Astrocyte of the cerebellum (primary cell): ENCODE measurements at regions not wholly inside any gene's neighbourhood (a gene's known extent, or its start where the extent isn't known, plus 50 kb on each side); places are given as distances from the start of the nearest gene placed in this dataset.

Source experiments
- DNase-seq: peaks from one replicate; pipeline ENCODE4 v3.0.0-alpha.2; 2011; ENCODE audit warnings: low read depth
- H3K4me3 ChIP-seq: 2 replicates; pipeline ENCODE4 v1.5.1; 2011; ENCODE audit warnings: mild to moderate bottlenecking, low read depth, low read length, moderate library complexity
- in situ Hi-C: cut with HindIII; loops from 2 replicates; pipeline ENCODE4 v1.10.0; 2017; ENCODE audit warnings: low sequenced_read_pairs
- TF ChIP-seq, protein P1 (sequence below): IDR thresholded peaks from 2 replicates; pipeline ENCODE4 v1.5.1; 2012; ENCODE audit warnings: low read length, low read depth, moderate library complexity, mild to moderate bottlenecking; ENCODE audit errors: missing control alignments

GRCh38 chr5:56530626-56531138 lies 284.7 kb upstream of the MAP3K1 start:
- in situ Hi-C loops: no loop called here
- DNase-seq: no peak
- no peak overlapping the region for H3K4me3 ChIP-seq
- TF ChIP-seq, protein P1, sequence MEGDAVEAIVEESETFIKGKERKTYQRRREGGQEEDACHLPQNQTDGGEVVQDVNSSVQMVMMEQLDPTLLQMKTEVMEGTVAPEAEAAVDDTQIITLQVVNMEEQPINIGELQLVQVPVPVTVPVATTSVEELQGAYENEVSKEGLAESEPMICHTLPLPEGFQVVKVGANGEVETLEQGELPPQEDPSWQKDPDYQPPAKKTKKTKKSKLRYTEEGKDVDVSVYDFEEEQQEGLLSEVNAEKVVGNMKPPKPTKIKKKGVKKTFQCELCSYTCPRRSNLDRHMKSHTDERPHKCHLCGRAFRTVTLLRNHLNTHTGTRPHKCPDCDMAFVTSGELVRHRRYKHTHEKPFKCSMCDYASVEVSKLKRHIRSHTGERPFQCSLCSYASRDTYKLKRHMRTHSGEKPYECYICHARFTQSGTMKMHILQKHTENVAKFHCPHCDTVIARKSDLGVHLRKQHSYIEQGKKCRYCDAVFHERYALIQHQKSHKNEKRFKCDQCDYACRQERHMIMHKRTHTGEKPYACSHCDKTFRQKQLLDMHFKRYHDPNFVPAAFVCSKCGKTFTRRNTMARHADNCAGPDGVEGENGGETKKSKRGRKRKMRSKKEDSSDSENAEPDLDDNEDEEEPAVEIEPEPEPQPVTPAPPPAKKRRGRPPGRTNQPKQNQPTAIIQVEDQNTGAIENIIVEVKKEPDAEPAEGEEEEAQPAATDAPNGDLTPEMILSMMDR: no peak

- DNase-seq: no peak
- TF ChIP-seq, protein P1: no peak
- in situ Hi-C loops: no loop called here
- no peak overlapping the region for H3K4me3 ChIP-seq
Measured at GRCh38 chr5:56529666-56530430, 285.5 kb upstream of the MAP3K1 start.

DNA sequence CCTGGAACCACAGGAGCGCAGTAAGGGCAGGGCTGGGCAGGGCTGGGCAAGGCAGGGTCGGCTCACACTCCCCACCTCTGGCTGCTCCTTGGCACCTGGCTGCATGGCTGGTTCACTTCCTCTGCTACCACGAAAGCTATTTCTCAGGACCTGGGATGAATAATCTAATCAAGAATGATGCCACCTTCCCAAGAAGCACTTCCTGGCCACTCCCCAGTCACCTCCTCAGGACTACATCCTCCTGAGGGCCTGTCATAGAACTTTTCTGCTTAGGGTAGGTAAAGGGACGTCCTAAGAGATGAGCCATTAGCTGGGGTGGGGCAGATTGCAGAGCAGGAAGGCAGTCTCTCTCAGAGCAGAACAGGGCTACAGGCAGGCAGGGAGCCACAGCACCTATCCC lies 288.2 kb upstream of the MAP3K1 start:
- TF ChIP-seq, protein P1: no peak
- H3K4me3 ChIP-seq: no peak overlapping the region
- in situ Hi-C loops: no loop called here
- no peak for DNase-seq

- peak; percentile 46 for DNase-seq
- H3K4me3 ChIP-seq: no peak overlapping the region
- in situ Hi-C loops: no loop called here
- TF ChIP-seq, protein P1: no peak
Measured at GRCh38 chr5:56525113-56525512, 290.2 kb upstream of the MAP3K1 start.

GRCh38 chr5:56523790-56524575 lies 290.9 kb upstream of the ANKRD55 start:
- in situ Hi-C loops: no loop called here
- TF ChIP-seq, protein P1: no peak
- DNase-seq: no peak
- no peak overlapping the region for H3K4me3 ChIP-seq

- TF ChIP-seq, protein P1: no peak
- in situ Hi-C loops: no loop called here
- DNase-seq: no peak
- H3K4me3 ChIP-seq: no peak overlapping the region
Measured at GRCh38 chr5:56522960-56523359, 289.8 kb upstream of the ANKRD55 start.
